AG04450 (cell line): ENCODE measurements at regions not wholly inside any gene's neighbourhood (a gene's known extent, or its start where the extent isn't known, plus 50 kb on each side); places are given as distances from the start of the nearest gene placed in this dataset.

Experiments used
- CTCF ChIA-PET: fragments of 300-600, 350-600 bp; formaldehyde crosslinking; extraction: SDS; loops from one replicate; lab custom pipeline; 2022; ENCODE audit warnings: antibody characterized with exemption, inconsistent platforms; lab: Charles Lee
- POLR2A ChIA-PET: fragments of 350-600 bp; formaldehyde crosslinking; extraction: SDS; loops from one replicate; lab custom pipeline; 2021; ENCODE audit warnings: antibody characterized with exemption, inconsistent platforms; lab: Yijun Ruan, JAX
- DNase-seq: peaks from one replicate; pipeline ENCODE4 v3.0.0-alpha.2; 2011; ENCODE audit warnings: low read depth, low spot score
- H3K27ac ChIP-seq: one replicate; pipeline ENCODE4 v1.5.1; 2012; ENCODE audit warnings: low read depth, low read length, control low read depth
- H3K27me3 ChIP-seq: one replicate; pipeline ENCODE4 v1.6.0; 2012; ENCODE audit warnings: low read length; ENCODE audit not compliant: control insufficient read depth, insufficient read depth
- H3K4me3 ChIP-seq: 2 replicates; pipeline ENCODE4 v1.5.1; 2011; ENCODE audit warnings: mild to moderate bottlenecking, low read depth, low read length, control low read depth
- H3K9me3 ChIP-seq: 2 replicates; pipeline ENCODE4 v1.5.1; 2012; ENCODE audit warnings: low read length; ENCODE audit not compliant: control insufficient read depth, insufficient read depth
- TF ChIP-seq, protein P1 (sequence below): IDR thresholded peaks from 2 replicates; pipeline ENCODE4 v1.5.1; 2011; ENCODE audit warnings: low read depth, low read length, control low read depth, inconsistent platforms

DNA sequence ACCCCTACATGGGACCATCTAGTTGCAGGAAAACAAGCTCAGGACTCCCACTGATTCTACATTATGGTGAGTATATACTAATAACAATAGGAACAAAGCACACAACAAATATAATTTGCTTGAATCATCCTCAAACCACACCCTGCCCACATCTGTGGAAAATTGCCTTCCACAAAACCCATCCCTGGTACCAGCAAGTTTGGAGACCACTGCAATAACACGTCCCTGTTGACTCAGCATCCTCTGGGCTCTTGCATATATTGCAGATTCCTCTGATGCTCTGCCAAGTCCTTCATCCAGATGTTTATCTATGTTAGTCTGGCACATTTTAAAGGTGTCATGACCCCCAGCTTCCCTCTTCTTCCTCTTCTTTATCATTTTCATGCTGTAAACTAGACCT lies 138.4 kb downstream of the PCTP start:
- no peak overlapping the region for H3K27ac ChIP-seq
- H3K9me3 ChIP-seq: no peaks in the 10 kb centered on the region
- ChIA-PET POLR2A (no interaction called here), CTCF (no interaction called here)
- H3K4me3 ChIP-seq: no peak overlapping the region
- TF ChIP-seq, protein P1, sequence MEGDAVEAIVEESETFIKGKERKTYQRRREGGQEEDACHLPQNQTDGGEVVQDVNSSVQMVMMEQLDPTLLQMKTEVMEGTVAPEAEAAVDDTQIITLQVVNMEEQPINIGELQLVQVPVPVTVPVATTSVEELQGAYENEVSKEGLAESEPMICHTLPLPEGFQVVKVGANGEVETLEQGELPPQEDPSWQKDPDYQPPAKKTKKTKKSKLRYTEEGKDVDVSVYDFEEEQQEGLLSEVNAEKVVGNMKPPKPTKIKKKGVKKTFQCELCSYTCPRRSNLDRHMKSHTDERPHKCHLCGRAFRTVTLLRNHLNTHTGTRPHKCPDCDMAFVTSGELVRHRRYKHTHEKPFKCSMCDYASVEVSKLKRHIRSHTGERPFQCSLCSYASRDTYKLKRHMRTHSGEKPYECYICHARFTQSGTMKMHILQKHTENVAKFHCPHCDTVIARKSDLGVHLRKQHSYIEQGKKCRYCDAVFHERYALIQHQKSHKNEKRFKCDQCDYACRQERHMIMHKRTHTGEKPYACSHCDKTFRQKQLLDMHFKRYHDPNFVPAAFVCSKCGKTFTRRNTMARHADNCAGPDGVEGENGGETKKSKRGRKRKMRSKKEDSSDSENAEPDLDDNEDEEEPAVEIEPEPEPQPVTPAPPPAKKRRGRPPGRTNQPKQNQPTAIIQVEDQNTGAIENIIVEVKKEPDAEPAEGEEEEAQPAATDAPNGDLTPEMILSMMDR: no peak
- DNase-seq: no peak
- no peaks in the 10 kb centered on the region for H3K27me3 ChIP-seq

DNA sequence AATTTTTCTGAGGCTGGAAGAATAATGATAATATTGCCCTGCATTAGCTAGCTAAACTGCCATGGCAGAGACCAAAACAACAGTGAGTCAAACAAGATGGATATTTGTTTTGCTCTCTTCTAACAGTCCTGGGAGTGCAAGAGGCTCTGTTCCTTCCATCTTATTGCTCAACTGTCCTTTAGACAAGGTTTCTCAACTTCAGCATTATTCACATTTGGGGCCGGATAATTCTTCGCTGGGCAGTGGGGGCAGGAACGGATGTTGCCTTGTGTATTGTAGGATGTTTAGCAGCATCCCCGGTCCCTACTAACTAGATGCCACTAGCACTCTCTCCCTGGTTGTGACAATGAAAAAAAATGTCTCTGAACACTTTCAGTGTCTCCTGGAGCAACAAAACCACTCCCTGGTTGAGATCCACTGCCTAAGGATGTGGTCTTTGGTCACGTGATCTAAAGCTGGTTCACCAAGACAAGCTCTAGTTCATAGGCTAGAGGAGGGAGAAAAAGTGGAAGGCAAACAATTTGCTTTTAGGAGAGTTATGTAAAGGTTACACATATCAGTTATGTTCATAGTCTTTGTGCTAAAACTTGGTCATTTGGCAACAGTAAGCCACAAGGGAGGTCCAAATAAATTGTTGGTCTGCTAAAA lies 144.4 kb downstream of the PCTP start:
- no peak overlapping the region for H3K27ac ChIP-seq
- TF ChIP-seq, protein P1: no peak
- DNase-seq: no peak
- ChIA-PET POLR2A (no interaction called here), CTCF (no interaction called here)
- H3K9me3 ChIP-seq: no peaks in the 10 kb centered on the region
- no peaks in the 10 kb centered on the region for H3K27me3 ChIP-seq
- H3K4me3 ChIP-seq: no peak overlapping the region

DNA sequence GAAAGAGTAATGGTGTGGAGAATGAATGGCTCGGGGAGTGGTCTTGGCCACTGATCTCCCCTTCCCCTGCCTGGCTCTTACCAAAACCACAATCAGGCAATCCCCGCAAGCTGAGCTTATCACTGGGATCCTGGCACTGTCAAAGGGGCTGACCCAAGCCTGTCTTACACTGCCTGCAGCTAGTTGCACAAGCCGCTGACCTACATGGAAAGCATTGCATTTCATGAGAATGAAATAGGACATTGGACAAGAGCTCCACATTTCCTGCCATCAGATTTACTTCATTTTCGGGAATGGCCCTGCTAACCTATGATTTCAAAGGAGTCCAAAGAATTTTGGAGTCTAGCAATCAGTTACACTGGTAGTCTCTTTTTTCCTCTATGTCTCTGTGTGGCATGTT lies 146.4 kb downstream of the PCTP start:
- no peak for DNase-seq
- TF ChIP-seq, protein P1: no peak
- ChIA-PET CTCF (interaction anchor here (0.6 kb wide), 1 partner anchor 544 kb away, joined by 4 read pairs; no protein-coding TSS in a partner anchor), POLR2A (no interaction called here)
- H3K9me3 ChIP-seq: no peaks in the 10 kb centered on the region
- H3K4me3 ChIP-seq: no peak overlapping the region
- H3K27me3 ChIP-seq: peaks cover 2% of the 10 kb centered on the region
- no peak overlapping the region for H3K27ac ChIP-seq

DNA sequence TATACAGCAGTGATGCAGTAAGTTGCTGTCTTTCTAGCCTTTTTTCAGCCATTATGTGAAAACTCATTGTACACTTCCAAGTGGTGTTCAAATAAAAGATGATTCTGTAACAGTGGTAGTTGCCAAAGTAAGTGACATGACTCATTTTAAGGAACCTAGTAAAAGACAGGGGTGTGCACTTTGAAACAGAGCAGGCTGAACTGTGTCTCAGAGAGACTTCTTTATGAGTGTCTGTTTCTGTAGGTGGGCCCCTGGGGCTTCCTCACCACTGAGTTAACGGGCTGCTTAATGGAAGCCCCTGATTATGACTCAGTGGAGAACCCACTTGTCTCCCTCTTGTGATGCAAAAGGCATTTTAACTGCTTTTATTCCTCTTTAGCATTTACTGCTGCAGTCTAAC lies 147.3 kb downstream of the PCTP start:
- POLR2A ChIA-PET: no interaction called here
- Histone ChIP-seq H3K4me3 (no peak overlapping the region), H3K9me3 (no peaks in the 10 kb centered on the region), H3K27ac (no peak overlapping the region), H3K27me3 (peaks cover 2% of the 10 kb centered on the region)
- CTCF ChIA-PET: no interaction called here
- no peak for DNase-seq
- TF ChIP-seq, protein P1: no peak

DNA sequence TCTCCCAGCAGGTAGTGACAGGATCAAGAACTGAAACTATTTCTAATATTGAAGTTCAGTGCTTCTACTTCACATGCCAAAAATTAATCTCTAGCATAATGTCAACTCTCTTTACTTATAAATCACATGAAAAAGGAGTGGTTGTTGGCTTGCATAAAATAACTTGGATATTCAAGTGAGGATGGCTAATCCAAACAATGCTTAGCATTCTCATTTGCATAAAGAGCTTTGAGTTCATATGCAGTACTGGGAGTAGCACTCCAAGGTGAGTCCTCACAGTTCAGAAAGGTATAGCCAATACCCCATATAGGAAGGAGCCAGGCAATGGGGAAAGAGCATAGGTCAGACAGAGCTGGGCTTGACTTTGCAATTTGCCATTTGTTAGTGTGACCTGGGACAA lies 149.3 kb downstream of the PCTP start:
- Histone ChIP-seq H3K4me3 (no peak overlapping the region), H3K27me3 (peaks cover 2% of the 10 kb centered on the region), H3K9me3 (no peaks in the 10 kb centered on the region), H3K27ac (no peak overlapping the region)
- ChIA-PET CTCF (no interaction called here), POLR2A (no interaction called here)
- TF ChIP-seq, protein P1: no peak
- DNase-seq: no peak
